ENCODE measurements at regions not wholly inside any gene's neighbourhood (a gene's known extent, or its start where the extent isn't known, plus 50 kb on each side); places are given as distances from the start of the nearest gene placed in this dataset.

DNA sequence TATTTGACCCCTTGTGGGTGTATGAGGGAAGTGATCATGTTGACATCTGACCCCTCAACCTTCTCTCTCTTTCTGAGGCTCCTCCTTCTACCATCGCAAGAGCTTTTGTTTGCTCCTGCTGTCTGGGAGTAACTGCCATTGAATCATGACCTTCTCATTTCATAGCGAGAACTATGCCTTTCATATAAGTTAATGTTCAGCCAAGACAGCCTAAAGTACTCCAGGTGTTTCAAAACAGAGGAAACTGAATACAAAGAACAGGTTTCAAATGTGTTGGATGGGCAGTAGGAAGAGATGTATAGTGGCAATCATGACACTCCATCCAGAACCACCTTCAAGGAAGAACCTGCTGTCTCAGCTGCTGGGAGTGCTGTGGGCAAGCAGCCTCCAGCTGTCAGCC is 403.1 kb downstream of the MID1IP1 start:
- Histone ChIP-seq H3K56ac (ENCODE audit: insufficient read length, low read depth, low read length) (no peak overlapping the region), H4K5ac (ENCODE audit: insufficient read length, low read depth, low read length) (no peak overlapping the region)
- no peak for DNase-seq

More for the DNA sequence above, 403.1 kb downstream of the MID1IP1 start:
- H3K4me1 Mint-ChIP-seq = peaks cover 0 to 3% of the 10 kb centered on the region in 2 experiments; a peak in 1 of 4 replicates
- Histone ChIP-seq H3K4me1 (ENCODE audit: insufficient read depth, low read length) (no peaks in the 10 kb centered on the region), H3K79me1 (ENCODE audit: insufficient read depth, low read depth, low read length, poor library complexity, severe bottlenecking) (no peaks in the 10 kb centered on the region), H2BK120ac (ENCODE audit: low read depth, low read length, poor library complexity, severe bottlenecking) (no peak overlapping the region), H3K4me2 (ENCODE audit: insufficient read depth, insufficient read length, low read length) (no peak overlapping the region), H3K4ac (ENCODE audit: low read depth, low read length) (no peak overlapping the region), H4K91ac (ENCODE audit: insufficient read length, low read depth, low read length) (no peak overlapping the region), H4K8ac (replicated peaks; ENCODE audit: insufficient read length, low read depth, low read length) (no peak overlapping the region), H3T11ph (ENCODE audit: low read length) (no peak overlapping the region), H2BK15ac (ENCODE audit: low read depth, low read length) (no peak overlapping the region), H3K23me2 (ENCODE audit: insufficient read length, low read depth, low read length, poor library complexity, severe bottlenecking) (no peaks in the 10 kb centered on the region), H2BK20ac (ENCODE audit: low read depth, low read length, poor library complexity, severe bottlenecking) (no peak overlapping the region), H3K79me2 (ENCODE audit: insufficient read depth, low read length) (no peaks in the 10 kb centered on the region), H3K27ac (ENCODE audit: insufficient read length, low read depth, low read length) (no peak overlapping the region), H3K27me3 (ENCODE audit: insufficient read depth, low read length) (no peaks in the 10 kb centered on the region), H3K14ac (ENCODE audit: insufficient read depth, low read length) (no peak overlapping the region), H4K20me1 (ENCODE audit: control insufficient read depth, insufficient read depth, insufficient read length) (no peaks in the 10 kb centered on the region), H3K18ac (ENCODE audit: insufficient read length, low read depth, low read length) (no peak overlapping the region), H3K23ac (ENCODE audit: insufficient read length, low read depth, low read length) (no peak overlapping the region), H3K9ac (ENCODE audit: extremely low read depth, insufficient read length, low read length) (no peak overlapping the region), H2AK5ac (ENCODE audit: insufficient read length, low read length) (no peak overlapping the region), H3K9me3 (ENCODE audit: control insufficient read depth, low read depth, low read length) (no peaks in the 10 kb centered on the region), H2AFZ (ENCODE audit: low read length) (no peak overlapping the region), H2BK12ac (ENCODE audit: insufficient read length, low read depth, low read length) (no peak overlapping the region), H2BK5ac (ENCODE audit: insufficient read length, low read length) (no peak overlapping the region)
- no peak overlapping the region for H3K27ac Mint-ChIP-seq
- no peak overlapping the region for H3K4me3 Mint-ChIP-seq
- H3K27me3 Mint-ChIP-seq (ENCODE audit: low read depth) = no peaks in the 10 kb centered on the region; the same call in 1 of the 2 replicates
- H3K36me3 Mint-ChIP-seq (ENCODE audit: insufficient read depth in 1 of 3, low read depth in 3 of 3) = peaks cover 0 to 5% (median 3%) of the 10 kb centered on the region in 3 experiments; a peak in 2 of 7 replicates
- TF ChIP-seq, protein P1, sequence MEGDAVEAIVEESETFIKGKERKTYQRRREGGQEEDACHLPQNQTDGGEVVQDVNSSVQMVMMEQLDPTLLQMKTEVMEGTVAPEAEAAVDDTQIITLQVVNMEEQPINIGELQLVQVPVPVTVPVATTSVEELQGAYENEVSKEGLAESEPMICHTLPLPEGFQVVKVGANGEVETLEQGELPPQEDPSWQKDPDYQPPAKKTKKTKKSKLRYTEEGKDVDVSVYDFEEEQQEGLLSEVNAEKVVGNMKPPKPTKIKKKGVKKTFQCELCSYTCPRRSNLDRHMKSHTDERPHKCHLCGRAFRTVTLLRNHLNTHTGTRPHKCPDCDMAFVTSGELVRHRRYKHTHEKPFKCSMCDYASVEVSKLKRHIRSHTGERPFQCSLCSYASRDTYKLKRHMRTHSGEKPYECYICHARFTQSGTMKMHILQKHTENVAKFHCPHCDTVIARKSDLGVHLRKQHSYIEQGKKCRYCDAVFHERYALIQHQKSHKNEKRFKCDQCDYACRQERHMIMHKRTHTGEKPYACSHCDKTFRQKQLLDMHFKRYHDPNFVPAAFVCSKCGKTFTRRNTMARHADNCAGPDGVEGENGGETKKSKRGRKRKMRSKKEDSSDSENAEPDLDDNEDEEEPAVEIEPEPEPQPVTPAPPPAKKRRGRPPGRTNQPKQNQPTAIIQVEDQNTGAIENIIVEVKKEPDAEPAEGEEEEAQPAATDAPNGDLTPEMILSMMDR (conservative IDR thresholded peaks at IDR 0.05) = no peak
- no CpG with 5 or more reads among the region's 2 CpGs for WGBS (ENCODE audit: extremely low coverage, insufficient read length, low lambda C conversion rate)
- H3K9me3 Mint-ChIP-seq = peaks cover 63 to 64% of the 10 kb centered on the region in 2 experiments

All from H9 (cell line).